Suprapubic skin (tissue), 3 donors: ENCODE measurements at regions not wholly inside any gene's neighbourhood (a gene's known extent, or its start where the extent isn't known, plus 50 kb on each side); places are given as distances from the start of the nearest gene placed in this dataset.

Experiments used
- POLR2A ChIP-seq, 2 donors: fragments of 450-650 bp; IDR thresholded peaks; one replicate each; pipeline ENCODE4 v1.6.1; 2017; ENCODE audit warnings: antibody characterized with exemption in 2 of 2, mild to moderate bottlenecking in 2 of 2, moderate library complexity in 2 of 2
- TF ChIP-seq, protein P1 (sequence below), 2 donors: fragments of 200-600 bp in 1 of 2; fragments of 450-650 bp in 1 of 2; sonication (generic) in 1 of 2; IDR thresholded peaks; one replicate each; pipeline ENCODE4 v1.5.1; 2016 to 2019; ENCODE audit warnings: antibody characterized with exemption in 2 of 2, mild to moderate bottlenecking in 1 of 2, moderate library complexity in 1 of 2

DNA sequence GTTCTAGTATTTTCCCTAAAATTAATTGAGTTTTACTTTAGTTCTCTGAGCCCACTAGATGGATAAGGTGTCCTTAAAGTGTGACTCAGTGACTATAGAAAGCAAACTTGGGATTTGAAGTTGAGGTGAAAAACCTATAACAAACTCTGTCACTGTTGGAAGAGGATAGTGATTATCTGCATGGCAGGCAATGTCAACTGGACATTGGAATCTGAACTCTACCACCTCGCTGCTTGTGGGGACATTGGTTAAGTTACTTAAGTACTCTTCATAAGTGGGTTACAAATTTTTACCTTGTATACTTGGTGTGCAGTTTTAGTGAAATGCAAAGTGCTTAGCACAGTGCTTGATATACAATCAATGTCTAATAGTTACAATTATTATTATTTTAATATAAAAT lies 87.9 kb upstream of the B3GAT2 start:
- TF ChIP-seq, protein P1, sequence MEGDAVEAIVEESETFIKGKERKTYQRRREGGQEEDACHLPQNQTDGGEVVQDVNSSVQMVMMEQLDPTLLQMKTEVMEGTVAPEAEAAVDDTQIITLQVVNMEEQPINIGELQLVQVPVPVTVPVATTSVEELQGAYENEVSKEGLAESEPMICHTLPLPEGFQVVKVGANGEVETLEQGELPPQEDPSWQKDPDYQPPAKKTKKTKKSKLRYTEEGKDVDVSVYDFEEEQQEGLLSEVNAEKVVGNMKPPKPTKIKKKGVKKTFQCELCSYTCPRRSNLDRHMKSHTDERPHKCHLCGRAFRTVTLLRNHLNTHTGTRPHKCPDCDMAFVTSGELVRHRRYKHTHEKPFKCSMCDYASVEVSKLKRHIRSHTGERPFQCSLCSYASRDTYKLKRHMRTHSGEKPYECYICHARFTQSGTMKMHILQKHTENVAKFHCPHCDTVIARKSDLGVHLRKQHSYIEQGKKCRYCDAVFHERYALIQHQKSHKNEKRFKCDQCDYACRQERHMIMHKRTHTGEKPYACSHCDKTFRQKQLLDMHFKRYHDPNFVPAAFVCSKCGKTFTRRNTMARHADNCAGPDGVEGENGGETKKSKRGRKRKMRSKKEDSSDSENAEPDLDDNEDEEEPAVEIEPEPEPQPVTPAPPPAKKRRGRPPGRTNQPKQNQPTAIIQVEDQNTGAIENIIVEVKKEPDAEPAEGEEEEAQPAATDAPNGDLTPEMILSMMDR (IDR thresholded peaks at IDR 0.05): no peak
- no peak for TF ChIP-seq POLR2A (IDR thresholded peaks at IDR 0.05)
